H9 (cell line): ENCODE measurements at regions not wholly inside any gene's neighbourhood (a gene's known extent, or its start where the extent isn't known, plus 50 kb on each side); places are given as distances from the start of the nearest gene placed in this dataset.

Source experiments
- DNase-seq: peaks from one replicate; pipeline ENCODE4 v3.0.0-alpha.2; 2017
- H2AFZ ChIP-seq: one replicate; pipeline ENCODE4 v1.6.1; 2013; ENCODE audit warnings: mild to moderate bottlenecking, low read length, control low read depth, moderate library complexity
- H2AK5ac ChIP-seq: 2 replicates; pipeline ENCODE4 v1.6.1; 2013; ENCODE audit warnings: low read length, control low read depth, mixed read lengths; ENCODE audit not compliant: insufficient read length
- H2BK120ac ChIP-seq: one replicate; pipeline ENCODE4 v1.6.1; 2013; ENCODE audit warnings: low read depth, mild to moderate bottlenecking, low read length, control low read depth, inconsistent platforms; ENCODE audit not compliant: poor library complexity, severe bottlenecking
- H2BK12ac ChIP-seq: 2 replicates; pipeline ENCODE4 v1.6.1; 2013; ENCODE audit warnings: low read length, control low read depth, mixed read lengths, low read depth; ENCODE audit not compliant: insufficient read length
- H2BK15ac ChIP-seq: 2 replicates; pipeline ENCODE4 v1.6.1; 2013; ENCODE audit warnings: low read depth, low read length, control low read depth
- H2BK20ac ChIP-seq: one replicate; pipeline ENCODE4 v1.6.1; 2013; ENCODE audit warnings: low read depth, mild to moderate bottlenecking, low read length, control low read depth, inconsistent platforms; ENCODE audit not compliant: poor library complexity, severe bottlenecking
- H2BK5ac ChIP-seq: 2 replicates; pipeline ENCODE4 v1.6.1; 2013; ENCODE audit warnings: low read length, control low read depth, mixed read lengths; ENCODE audit not compliant: insufficient read length
- H3K14ac ChIP-seq: 2 replicates; pipeline ENCODE4 v1.6.1; 2013; ENCODE audit warnings: low read length, control low read depth; ENCODE audit not compliant: insufficient read depth
- H3K18ac ChIP-seq: 2 replicates; pipeline ENCODE4 v1.6.1; 2013; ENCODE audit warnings: low read depth, mild to moderate bottlenecking, mixed read lengths, low read length, control low read depth; ENCODE audit not compliant: insufficient read length
- H3K23ac ChIP-seq: 2 replicates; pipeline ENCODE4 v1.6.1; 2013; ENCODE audit warnings: low read length, control low read depth, mixed read lengths, low read depth; ENCODE audit not compliant: insufficient read length
- H3K23me2 ChIP-seq: 2 replicates; pipeline ENCODE4 v1.6.1; 2013; ENCODE audit warnings: low read depth, mild to moderate bottlenecking, mixed read lengths, low read length, control low read depth; ENCODE audit not compliant: insufficient read length, poor library complexity, severe bottlenecking
- H3K27ac ChIP-seq: 2 replicates; pipeline ENCODE4 v1.5.1; 2013; ENCODE audit warnings: low read length, control low read depth, mixed read lengths, low read depth; ENCODE audit not compliant: insufficient read length
- H3K27me3 ChIP-seq: 2 replicates; pipeline ENCODE4 v1.6.1; 2013; ENCODE audit warnings: low read length, control low read depth, inconsistent platforms; ENCODE audit not compliant: insufficient read depth
- H3K4ac ChIP-seq: 2 replicates; pipeline ENCODE4 v1.6.1; 2013; ENCODE audit warnings: low read depth, mild to moderate bottlenecking, control low read depth, inconsistent platforms, low read length, moderate library complexity
- H3K4me1 ChIP-seq: 2 replicates; pipeline ENCODE4 v1.6.1; 2013; ENCODE audit warnings: low read length, control low read depth, inconsistent platforms; ENCODE audit not compliant: insufficient read depth
- H3K4me2 ChIP-seq: 2 replicates; pipeline ENCODE4 v1.6.1; 2013; ENCODE audit warnings: low read length, control low read depth, mixed read lengths; ENCODE audit not compliant: insufficient read length, insufficient read depth
- H3K56ac ChIP-seq: 2 replicates; pipeline ENCODE4 v1.6.1; 2013; ENCODE audit warnings: low read depth, mild to moderate bottlenecking, mixed read lengths, low read length, control low read depth; ENCODE audit not compliant: insufficient read length
- H3K79me1 ChIP-seq: 2 replicates; pipeline ENCODE4 v1.6.1; 2013; ENCODE audit warnings: low read depth, mild to moderate bottlenecking, moderate library complexity, low read length, control low read depth, inconsistent platforms; ENCODE audit not compliant: insufficient read depth, poor library complexity, severe bottlenecking
- H3K79me2 ChIP-seq: 2 replicates; pipeline ENCODE4 v1.6.1; 2013; ENCODE audit warnings: low read length, control low read depth, inconsistent platforms; ENCODE audit not compliant: insufficient read depth
- H3K9ac ChIP-seq: 2 replicates; pipeline ENCODE4 v1.6.1; 2013; ENCODE audit warnings: low read length, control low read depth, mixed read lengths; ENCODE audit not compliant: insufficient read length; ENCODE audit errors: extremely low read depth
- H3K9me3 ChIP-seq: one replicate; pipeline ENCODE4 v1.6.1; 2013; ENCODE audit warnings: low read depth, low read length, inconsistent platforms; ENCODE audit not compliant: control insufficient read depth
- H3T11ph ChIP-seq: one replicate; pipeline ENCODE4 v1.6.1; 2013; ENCODE audit warnings: mild to moderate bottlenecking, low read length, control low read depth, inconsistent platforms
- H4K20me1 ChIP-seq: one replicate; pipeline ENCODE4 v1.6.1; 2013; ENCODE audit not compliant: control insufficient read depth, insufficient read length, insufficient read depth
- H4K5ac ChIP-seq: 2 replicates; pipeline ENCODE4 v1.6.1; 2013; ENCODE audit warnings: low read depth, mild to moderate bottlenecking, mixed read lengths, low read length, control low read depth; ENCODE audit not compliant: insufficient read length
- H4K8ac ChIP-seq: replicated peaks from 2 replicates; pipeline ENCODE4 v1.6.1; 2013; ENCODE audit warnings: low read length, control low read depth, mixed read lengths, low read depth; ENCODE audit not compliant: insufficient read length
- H4K91ac ChIP-seq: 2 replicates; pipeline ENCODE4 v1.6.1; 2013; ENCODE audit warnings: low read depth, mild to moderate bottlenecking, moderate library complexity, mixed read lengths, low read length, control low read depth; ENCODE audit not compliant: insufficient read length
- H3K27ac Mint-ChIP-seq, 3 experiments: 2 replicates in 2 of 3; 3 replicates in 1 of 3; pipeline ENCODE4 v1.8.0; 2020 to 2021; ENCODE audit warnings: mixed read lengths in 3 of 3, mild to moderate bottlenecking in 1 of 3, moderate library complexity in 1 of 3
- H3K27me3 Mint-ChIP-seq: 2 replicates; pipeline ENCODE4 v1.8.0; 2021; ENCODE audit warnings: low read depth, mild to moderate bottlenecking, moderate library complexity, mixed read lengths
- H3K36me3 Mint-ChIP-seq, 3 experiments: 2 replicates in 2 of 3; 3 replicates in 1 of 3; pipeline ENCODE4 v1.8.0; 2020 to 2021; ENCODE audit warnings: low read depth in 3 of 3, mixed read lengths in 3 of 3; ENCODE audit not compliant: insufficient read depth in 1 of 3
- H3K4me1 Mint-ChIP-seq, 2 experiments: 2 replicates each; pipeline ENCODE4 v1.8.0; 2020; ENCODE audit warnings: mixed read lengths in 2 of 2
- H3K4me3 Mint-ChIP-seq, 2 experiments: 2 replicates in 1 of 2; 3 replicates in 1 of 2; pipeline ENCODE4 v1.8.0; 2020 to 2021; ENCODE audit warnings: mild to moderate bottlenecking in 2 of 2, mixed read lengths in 2 of 2, moderate library complexity in 1 of 2
- H3K9me3 Mint-ChIP-seq, 2 experiments: 2 replicates in 1 of 2; 3 replicates in 1 of 2; pipeline ENCODE4 v1.8.0; 2020; ENCODE audit warnings: mild to moderate bottlenecking in 2 of 2, mixed read lengths in 2 of 2, moderate library complexity in 1 of 2
- WGBS: extraction: QIAGEN DNeasy Blood & Tissue Kit; methylation state at CpG from one replicate; pipeline ENCODE4 v1.1.7; 2013; ENCODE audit warnings: missing lambda C conversion rate, low lambda C conversion rate, mixed read lengths; ENCODE audit not compliant: insufficient read length; ENCODE audit errors: extremely low coverage; 5-methylcytosine and 5-hydroxymethylcytosine counted together
- TF ChIP-seq, protein P1 (sequence below): fragments of 200-600 bp; sonication (generic); conservative IDR thresholded peaks from 3 replicates; pipeline ENCODE4 v1.8.0; 2021; ENCODE audit warnings: antibody characterized with exemption, mild to moderate bottlenecking

DNA sequence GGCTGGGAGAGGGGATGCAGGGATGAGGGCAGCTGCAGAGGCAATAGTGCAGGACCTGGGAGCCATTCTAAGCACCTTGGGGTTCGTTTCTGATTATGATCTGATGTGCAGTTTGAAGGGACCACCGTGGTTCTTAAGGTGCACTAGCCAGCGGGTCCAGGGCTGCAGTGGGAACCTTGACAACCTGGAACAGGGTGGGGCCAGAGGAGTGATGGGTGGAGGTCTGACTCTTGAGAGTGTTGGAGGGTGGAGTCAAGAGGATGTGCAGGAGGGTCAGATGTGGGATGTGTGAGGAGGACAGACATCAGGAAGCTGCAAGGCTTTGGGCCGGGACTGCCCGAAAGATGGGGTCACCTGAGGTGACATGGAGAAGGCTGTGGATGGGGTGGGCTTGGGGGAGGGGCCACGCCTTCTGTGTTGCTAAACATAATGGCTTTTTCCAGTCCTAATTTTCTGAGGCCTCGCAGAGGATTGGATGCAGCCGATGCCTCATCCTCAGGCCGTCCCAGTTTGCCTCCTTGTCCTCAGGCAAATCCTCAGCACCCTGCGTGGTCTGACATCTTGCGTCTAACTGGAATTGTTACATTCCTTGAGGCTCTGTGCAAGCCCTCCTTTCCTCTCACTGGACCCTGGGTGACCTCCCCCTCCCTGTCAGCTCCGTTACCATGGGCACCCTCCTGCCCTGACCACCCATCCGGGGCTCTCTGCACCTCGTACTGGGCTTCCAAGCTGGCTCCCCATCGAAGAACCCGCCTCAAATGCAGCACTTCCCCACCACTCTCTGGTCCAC, 61.4 kb upstream of the TRPM1 start:
- Histone ChIP-seq H2BK12ac (no peak overlapping the region), H2AFZ (no peak overlapping the region), H3T11ph (no peak overlapping the region), H3K9me3 (no peaks in the 10 kb centered on the region), H3K79me1 (no peaks in the 10 kb centered on the region), H4K8ac (no peak overlapping the region), H3K56ac (no peak overlapping the region), H2BK5ac (no peak overlapping the region), H3K27ac (no peak overlapping the region), H3K4me1 (peaks cover 2% of the 10 kb centered on the region; the same call in 1 of the 2 replicates), H2BK15ac (no peak overlapping the region), H3K9ac (no peak overlapping the region), H4K20me1 (no peaks in the 10 kb centered on the region), H4K5ac (no peak overlapping the region), H3K79me2 (no peaks in the 10 kb centered on the region), H3K23ac (no peak overlapping the region), H2BK20ac (no peak overlapping the region), H2BK120ac (no peak overlapping the region), H3K4ac (no peak overlapping the region), H4K91ac (no peak overlapping the region), H2AK5ac (no peak overlapping the region), H3K4me2 (no peak overlapping the region), H3K23me2 (no peaks in the 10 kb centered on the region), H3K27me3 (no peaks in the 10 kb centered on the region), H3K14ac (no peak overlapping the region), H3K18ac (no peak overlapping the region)
- Mint-ChIP-seq H3K9me3 (no peaks in the 10 kb centered on the region), H3K4me1 (peaks cover 44% of the 10 kb centered on the region in 2 experiments), H3K36me3 (no peaks in the 10 kb centered on the region; a peak in 1 of 7 replicates), H3K27me3 (peaks cover 10% of the 10 kb centered on the region), H3K4me3 (no peak overlapping the region; a peak in 1 of 5 replicates), H3K27ac (no peak overlapping the region; a peak in 1 of 7 replicates)
- TF ChIP-seq, protein P1, sequence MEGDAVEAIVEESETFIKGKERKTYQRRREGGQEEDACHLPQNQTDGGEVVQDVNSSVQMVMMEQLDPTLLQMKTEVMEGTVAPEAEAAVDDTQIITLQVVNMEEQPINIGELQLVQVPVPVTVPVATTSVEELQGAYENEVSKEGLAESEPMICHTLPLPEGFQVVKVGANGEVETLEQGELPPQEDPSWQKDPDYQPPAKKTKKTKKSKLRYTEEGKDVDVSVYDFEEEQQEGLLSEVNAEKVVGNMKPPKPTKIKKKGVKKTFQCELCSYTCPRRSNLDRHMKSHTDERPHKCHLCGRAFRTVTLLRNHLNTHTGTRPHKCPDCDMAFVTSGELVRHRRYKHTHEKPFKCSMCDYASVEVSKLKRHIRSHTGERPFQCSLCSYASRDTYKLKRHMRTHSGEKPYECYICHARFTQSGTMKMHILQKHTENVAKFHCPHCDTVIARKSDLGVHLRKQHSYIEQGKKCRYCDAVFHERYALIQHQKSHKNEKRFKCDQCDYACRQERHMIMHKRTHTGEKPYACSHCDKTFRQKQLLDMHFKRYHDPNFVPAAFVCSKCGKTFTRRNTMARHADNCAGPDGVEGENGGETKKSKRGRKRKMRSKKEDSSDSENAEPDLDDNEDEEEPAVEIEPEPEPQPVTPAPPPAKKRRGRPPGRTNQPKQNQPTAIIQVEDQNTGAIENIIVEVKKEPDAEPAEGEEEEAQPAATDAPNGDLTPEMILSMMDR, result no peak
- DNase-seq, result no peak
- WGBS, result no CpG with 5 or more reads among the region's 16 CpGs
